NB4 (cell line): ENCODE measurements at regions not wholly inside any gene's neighbourhood (a gene's known extent, or its start where the extent isn't known, plus 50 kb on each side); places are given as distances from the start of the nearest gene placed in this dataset.

Experiments
- CTCF ChIP-seq: IDR thresholded peaks from one replicate; pipeline ENCODE4 v1.5.1; 2012; ENCODE audit warnings: low read depth, low read length
- MAX ChIP-seq: IDR thresholded peaks from 2 replicates; pipeline ENCODE4 v1.6.1; 2011; ENCODE audit warnings: low read depth, low read length

GRCh38 chr7:51606601-51607154, 290.1 kb upstream of the COBL start:
- no peak for TF ChIP-seq CTCF
- TF ChIP-seq MAX = no peak
